ENCODE measurements at regions not wholly inside any gene's neighbourhood (a gene's known extent, or its start where the extent isn't known, plus 50 kb on each side); places are given as distances from the start of the nearest gene placed in this dataset.

- TF ChIP-seq POLR2A (IDR thresholded peaks at IDR 0.05), result no peak
- TF ChIP-seq, protein P1, sequence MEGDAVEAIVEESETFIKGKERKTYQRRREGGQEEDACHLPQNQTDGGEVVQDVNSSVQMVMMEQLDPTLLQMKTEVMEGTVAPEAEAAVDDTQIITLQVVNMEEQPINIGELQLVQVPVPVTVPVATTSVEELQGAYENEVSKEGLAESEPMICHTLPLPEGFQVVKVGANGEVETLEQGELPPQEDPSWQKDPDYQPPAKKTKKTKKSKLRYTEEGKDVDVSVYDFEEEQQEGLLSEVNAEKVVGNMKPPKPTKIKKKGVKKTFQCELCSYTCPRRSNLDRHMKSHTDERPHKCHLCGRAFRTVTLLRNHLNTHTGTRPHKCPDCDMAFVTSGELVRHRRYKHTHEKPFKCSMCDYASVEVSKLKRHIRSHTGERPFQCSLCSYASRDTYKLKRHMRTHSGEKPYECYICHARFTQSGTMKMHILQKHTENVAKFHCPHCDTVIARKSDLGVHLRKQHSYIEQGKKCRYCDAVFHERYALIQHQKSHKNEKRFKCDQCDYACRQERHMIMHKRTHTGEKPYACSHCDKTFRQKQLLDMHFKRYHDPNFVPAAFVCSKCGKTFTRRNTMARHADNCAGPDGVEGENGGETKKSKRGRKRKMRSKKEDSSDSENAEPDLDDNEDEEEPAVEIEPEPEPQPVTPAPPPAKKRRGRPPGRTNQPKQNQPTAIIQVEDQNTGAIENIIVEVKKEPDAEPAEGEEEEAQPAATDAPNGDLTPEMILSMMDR (IDR thresholded peaks at IDR 0.05), result no peak
- H3K4me3 ChIP-seq (ENCODE audit: low read depth, poor library complexity, severe bottlenecking), result no peak overlapping the region
- intact Hi-C loops (cut with DNase I; ENCODE audit: low total_unique reads), result no loop called here
- no peak for DNase-seq (ENCODE audit: low spot score in 2 of 2)
These were observed 178.7 kb upstream of the TNFAIP3 start for GRCh38 chr6:137688230-137688971.

- intact Hi-C loops (cut with DNase I; ENCODE audit: low total_unique reads), result no loop called here
- H3K4me3 ChIP-seq (ENCODE audit: low read depth, poor library complexity, severe bottlenecking), result no peak overlapping the region
- TF ChIP-seq POLR2A (IDR thresholded peaks at IDR 0.05), result no peak
- TF ChIP-seq, protein P1 (IDR thresholded peaks at IDR 0.05), result no peak
- 69 to 82% methylated on average over 4 of the region's 4 CpGs for WGBS, 2 donors
- DNase-seq (ENCODE audit: low spot score in 2 of 2), result no peak
These were observed 177.7 kb upstream of the TNFAIP3 start for GRCh38 chr6:137689377-137689776.

- intact Hi-C loops (cut with DNase I; ENCODE audit: low total_unique reads), result no loop called here
- DNase-seq (ENCODE audit: low spot score in 2 of 2), result no peak
- TF ChIP-seq, protein P1 (IDR thresholded peaks at IDR 0.05), result no peak
- TF ChIP-seq POLR2A (IDR thresholded peaks at IDR 0.05), result no peak
- no peak overlapping the region for H3K4me3 ChIP-seq (ENCODE audit: low read depth, poor library complexity, severe bottlenecking)
These were observed 177.0 kb upstream of the TNFAIP3 start for GRCh38 chr6:137690034-137690433.

GRCh38 chr6:137690721-137691120 is 176.3 kb upstream of the TNFAIP3 start:
- 88% methylated on average over 1 of the region's 1 CpG for WGBS, 2 donors
- DNase-seq (ENCODE audit: low spot score in 2 of 2), result no peak
- TF ChIP-seq, protein P1 (IDR thresholded peaks at IDR 0.05), result no peak
- no peak for TF ChIP-seq POLR2A (IDR thresholded peaks at IDR 0.05)
- no peak overlapping the region for H3K4me3 ChIP-seq (ENCODE audit: low read depth, poor library complexity, severe bottlenecking)
- intact Hi-C loops (cut with DNase I; ENCODE audit: low total_unique reads), result no loop called here

DNA sequence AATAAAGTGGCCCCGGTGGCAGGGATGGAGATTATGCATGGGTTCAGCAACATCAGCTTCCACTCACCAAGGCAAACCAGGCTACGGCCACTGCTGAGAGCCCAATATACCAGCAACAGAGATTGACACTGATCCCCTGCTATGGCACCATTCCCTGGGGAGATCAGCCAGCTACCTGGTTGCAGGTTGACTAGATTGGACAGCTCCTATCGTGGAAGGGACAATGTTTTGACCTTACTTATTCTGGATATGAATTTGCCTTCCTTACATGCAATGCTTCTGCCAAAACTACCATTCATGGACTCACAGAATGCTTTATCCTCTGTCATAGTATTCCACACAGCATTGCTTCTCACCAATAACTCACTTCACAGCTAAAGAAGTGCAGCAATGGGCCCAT is 174.8 kb upstream of the TNFAIP3 start:
- no peak for DNase-seq (ENCODE audit: low spot score in 2 of 2)
- TF ChIP-seq, protein P1 (IDR thresholded peaks at IDR 0.05), result no peak
- no peak for TF ChIP-seq POLR2A (IDR thresholded peaks at IDR 0.05)
- H3K4me3 ChIP-seq (ENCODE audit: low read depth, poor library complexity, severe bottlenecking), result no peak overlapping the region
- 89 to 94% methylated on average over 3 of the region's 3 CpGs for WGBS, 2 donors
- intact Hi-C loops (cut with DNase I; ENCODE audit: low total_unique reads), result no loop called here

DNA sequence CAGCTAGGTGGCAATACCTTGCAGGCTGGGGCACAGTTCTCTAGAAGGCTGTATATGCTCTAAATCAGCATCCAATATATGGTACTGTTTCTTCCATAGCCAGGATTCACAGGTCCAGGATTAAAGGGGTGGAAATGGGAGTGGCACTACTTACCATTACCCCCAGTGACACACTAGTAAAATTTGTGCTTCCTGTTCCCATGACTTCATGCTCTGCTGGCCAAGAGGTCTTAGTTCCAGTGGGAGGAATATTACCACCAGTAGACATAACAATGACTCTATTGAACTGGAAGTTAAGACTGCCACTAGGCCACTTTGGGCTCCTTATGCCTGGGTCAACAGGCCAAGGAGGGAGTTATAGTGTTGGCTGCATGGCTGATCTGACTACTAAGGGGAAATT is 174.3 kb upstream of the TNFAIP3 start:
- TF ChIP-seq POLR2A (IDR thresholded peaks at IDR 0.05), result no peak
- TF ChIP-seq, protein P1 (IDR thresholded peaks at IDR 0.05), result no peak
- DNase-seq (ENCODE audit: low spot score in 2 of 2), result no peak
- no peak overlapping the region for H3K4me3 ChIP-seq (ENCODE audit: low read depth, poor library complexity, severe bottlenecking)
- intact Hi-C loops (cut with DNase I; ENCODE audit: low total_unique reads), result no loop called here

All from lower leg skin (tissue), 4 donors.